HK-2 (cell line): ENCODE measurements at regions not wholly inside any gene's neighbourhood (a gene's known extent, or its start where the extent isn't known, plus 50 kb on each side); places are given as distances from the start of the nearest gene placed in this dataset.

Source experiments
- DNase-seq: peaks from one replicate; pipeline ENCODE4 v3.0.0-alpha.2; 2018; ENCODE audit not compliant: unreplicated experiment

DNA sequence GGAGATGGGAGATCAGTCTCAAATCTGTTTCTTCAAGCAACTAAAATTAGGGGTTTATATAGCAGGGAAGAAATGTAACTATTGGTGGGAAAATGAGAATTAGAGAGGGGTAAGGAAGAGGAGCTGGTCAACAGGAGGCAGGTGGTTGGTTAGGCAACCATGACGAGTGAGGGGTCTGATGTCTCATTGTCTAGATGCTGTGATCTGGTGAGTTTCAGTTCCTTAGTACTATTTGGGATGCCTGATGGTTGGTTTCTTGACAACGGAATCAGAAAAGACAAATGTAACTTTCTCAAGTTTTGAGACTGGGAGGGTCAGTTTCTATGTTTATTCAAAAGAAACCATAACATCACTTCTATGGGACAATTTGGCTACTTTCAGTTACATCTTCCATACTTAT is 415.3 kb upstream of the C16orf82 start:
- DNase-seq: no peak

DNA sequence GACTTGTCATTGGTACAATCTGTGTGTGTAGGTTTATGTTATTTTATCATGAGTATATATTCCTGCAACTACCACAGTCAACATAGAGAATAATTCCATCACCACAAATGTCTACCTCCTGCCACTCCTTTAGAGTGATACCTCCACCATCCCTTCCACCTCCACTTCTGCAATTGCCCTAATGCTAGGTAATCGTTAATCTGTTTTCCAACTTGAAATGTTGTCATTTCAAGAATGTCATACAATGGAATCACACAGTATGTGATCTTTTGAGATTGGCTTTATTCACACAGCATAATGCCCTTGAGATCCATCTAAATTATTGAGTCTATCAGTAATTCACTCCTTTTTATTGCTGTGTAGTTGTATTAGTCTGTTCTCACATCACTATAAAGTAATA is 414.8 kb upstream of the C16orf82 start:
- no peak for DNase-seq

DNA sequence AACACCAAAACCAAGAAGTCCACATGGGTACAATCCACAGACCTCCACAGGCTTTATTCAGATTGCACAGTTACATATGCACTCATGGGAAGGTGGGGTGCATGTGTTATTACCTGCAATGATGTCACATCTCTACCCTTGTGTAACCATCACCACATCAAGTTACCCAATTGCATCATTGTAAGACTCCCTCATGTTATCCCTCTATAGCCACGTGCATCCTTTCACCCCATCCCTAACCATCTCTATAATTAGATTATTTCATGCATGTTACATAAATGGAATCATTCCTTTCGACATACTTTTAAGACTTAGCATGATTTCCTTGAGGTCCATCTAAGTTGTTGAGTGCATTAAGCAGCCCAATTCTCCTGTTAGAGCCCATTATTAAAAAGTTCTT is 408.2 kb upstream of the C16orf82 start:
- DNase-seq: no peak

DNA sequence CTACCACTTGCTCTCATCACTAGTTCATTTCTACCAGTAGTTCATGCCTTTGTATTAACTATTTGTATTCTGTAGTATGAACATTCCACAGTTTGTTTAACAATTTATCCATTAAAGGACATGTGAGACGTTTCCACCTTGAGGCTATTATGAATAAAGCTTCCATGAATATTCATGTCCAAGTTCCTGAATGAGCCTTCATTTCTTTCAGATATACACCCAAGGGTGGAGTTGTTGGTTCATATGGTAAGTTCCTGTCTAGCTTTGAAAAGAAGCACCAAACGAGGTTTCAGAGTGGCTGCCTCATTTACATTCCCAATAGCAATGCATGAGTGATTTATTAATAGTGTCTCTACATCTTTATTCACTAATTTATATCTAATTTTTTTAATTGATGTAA is 407.8 kb upstream of the C16orf82 start:
- no peak for DNase-seq

DNA sequence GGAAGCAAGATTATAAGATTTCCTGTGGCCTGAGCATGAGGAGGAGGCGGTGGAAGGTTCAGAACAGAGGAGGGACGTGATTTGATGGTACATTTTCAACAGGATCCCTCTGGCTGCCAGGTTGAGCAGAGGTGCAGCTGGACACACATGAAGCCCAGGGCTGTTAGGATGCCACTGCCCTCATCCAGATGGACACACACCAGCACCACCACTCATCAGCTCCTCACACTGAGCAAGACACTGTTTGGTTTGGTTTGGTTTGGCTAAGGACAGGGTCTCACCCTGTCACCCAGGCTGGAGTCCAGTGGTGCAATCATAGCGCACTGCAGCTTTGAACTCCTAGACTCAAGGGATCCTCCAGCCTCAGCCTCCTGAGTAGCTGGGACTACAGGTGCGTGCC is 402.6 kb upstream of the C16orf82 start:
- no peak for DNase-seq

DNA sequence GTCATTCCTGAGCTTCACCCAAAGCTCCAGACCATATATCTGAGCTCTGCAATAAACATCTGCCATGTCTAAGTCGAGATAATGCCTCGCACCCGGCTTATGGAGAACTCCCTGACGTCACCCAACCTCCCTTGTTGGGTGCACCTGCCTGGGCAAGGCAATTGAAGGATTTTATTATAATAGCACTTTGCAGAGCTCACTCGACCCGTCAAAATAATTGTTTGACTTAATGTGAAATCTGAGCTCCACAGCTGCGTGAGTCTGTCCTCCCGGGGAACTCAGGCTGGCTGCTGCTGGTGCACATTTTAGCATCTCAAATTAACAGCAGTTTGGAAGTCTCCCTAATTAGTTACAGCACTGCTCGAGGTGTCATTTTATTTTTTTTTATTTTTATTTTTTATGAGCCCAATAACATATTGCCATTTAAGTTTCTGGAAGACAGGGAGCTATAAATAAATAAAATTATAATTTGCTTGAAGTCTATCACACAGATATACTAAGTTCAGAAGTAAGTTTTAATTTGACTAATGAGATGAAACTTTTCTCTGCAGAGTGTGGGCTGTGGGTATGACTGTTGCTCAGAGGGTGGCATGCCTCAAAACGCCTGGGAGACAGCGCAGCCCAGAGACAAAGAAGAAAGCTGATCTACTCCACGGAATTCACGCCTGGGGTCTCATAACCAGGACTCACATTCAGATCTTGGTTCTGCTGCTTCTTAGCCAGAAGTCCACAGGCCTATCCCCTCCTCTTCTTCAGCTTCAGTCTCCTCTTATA is 401.4 kb upstream of the C16orf82 start:
- DNase-seq: no peak

DNA sequence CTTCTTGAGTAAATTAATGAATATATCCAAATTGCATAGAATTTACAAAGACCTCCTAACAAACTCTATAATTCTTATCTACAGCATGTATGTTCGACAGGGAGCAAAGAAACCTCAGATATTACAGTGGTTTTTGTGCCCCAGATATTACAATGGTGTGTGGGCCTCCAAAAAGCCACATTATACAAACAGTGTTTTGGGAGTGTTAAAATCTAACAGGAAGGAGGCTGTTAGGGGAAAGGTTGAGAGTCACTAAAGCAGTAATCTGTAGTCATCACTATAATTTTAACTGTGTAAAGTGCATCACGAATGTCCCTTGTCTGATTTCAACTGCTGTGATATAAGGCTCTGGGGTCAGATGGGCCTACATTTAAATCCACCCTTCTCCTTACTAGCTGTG is 400.2 kb upstream of the C16orf82 start:
- no peak for DNase-seq

DNA sequence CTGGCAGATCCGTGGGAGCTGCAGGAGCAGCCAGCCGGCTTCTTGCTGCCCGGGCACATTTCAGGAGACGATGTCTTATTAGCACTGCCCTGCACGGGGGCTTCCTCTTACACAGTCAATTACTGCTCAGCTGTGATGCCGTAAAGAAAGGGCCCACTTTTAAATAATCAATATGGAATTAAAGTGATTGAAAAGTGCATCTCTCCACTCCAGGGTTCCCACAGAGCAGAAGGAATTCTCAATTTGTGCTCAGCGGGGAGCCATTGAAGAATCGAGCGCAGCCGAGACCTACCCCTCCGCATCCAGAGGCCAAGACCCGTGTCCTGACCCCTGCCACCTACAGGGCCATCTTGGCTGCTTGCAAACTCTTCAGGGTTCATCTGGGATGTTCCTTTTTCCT is 399.4 kb upstream of the C16orf82 start:
- DNase-seq: no peak

DNA sequence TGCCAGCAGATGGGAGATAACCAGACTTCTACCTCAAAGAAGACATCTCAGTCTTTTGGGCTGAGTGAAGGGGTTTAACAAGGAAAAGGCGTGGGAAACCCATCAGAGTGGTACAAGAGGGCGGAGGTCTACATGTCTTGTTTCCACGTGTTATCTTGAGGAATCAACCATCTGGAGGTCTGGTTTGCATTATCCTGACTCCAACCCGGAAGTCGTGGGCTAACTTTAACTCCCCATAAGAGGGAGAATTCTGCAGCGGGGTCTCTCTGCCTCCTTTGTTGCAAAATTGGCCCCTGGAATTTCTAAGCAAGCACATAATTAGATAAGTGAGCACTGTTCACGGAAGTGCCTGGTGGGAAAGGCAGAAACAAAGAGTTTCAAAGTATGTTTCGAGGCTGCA is 398.7 kb upstream of the C16orf82 start:
- no peak for DNase-seq

DNA sequence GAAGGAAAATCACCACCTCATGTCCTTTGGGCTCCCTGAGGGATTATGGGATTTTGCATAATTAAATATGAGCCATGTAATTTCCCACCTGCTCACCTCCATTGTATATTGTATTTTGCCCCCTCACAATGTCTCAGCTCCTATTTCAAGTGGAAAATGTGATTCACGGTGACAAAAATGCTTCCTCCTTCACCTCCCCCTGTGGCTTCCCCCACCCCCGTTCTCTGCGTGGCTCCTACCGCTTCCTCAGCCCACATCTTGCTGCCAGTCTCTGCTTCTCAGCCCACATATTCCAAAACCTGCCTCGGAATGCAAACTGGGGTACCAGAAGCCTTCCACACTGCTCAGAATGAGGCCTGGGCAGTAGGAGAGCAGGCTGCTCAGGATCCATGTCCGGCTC is 394.5 kb upstream of the C16orf82 start:
- no peak for DNase-seq

DNA sequence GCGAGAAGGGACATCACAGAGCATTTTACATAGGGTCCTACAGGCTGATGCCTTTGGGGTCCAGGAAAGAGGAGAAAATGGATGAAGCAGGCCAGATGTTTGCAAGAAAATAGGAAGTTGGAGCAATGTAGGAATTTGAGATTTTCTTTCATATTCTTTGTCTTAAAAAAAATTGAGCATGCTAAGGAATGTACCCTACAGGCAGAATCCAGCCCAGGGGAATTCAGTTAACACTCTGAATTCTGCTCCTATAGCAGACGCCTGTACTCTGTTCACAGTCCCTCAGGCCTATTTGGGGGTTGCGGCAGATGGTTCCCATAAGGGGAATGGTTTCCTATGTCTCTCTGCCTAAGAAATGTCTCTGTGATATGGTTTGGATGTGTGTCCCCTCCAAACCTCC is 393.7 kb upstream of the C16orf82 start:
- DNase-seq: no peak

DNA sequence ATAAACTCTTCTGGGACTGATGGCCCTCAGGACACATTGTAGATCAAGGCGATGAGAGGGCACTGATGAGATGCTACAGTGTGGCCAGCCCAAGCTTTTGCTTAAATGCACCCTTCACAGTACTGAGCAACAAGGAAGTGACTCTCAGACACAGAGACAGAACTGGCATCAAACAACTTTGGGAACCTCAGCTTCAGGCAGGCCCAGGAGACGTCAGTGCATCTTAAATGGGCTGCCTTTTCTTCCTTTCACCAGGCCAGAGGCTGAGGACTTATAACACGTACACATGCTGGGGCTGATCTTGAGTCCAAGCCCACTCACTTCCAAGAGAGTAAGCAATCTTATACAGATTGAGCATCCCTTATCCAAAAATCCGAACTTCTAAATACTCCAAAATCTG is 386.1 kb upstream of the C16orf82 start:
- DNase-seq: no peak

DNA sequence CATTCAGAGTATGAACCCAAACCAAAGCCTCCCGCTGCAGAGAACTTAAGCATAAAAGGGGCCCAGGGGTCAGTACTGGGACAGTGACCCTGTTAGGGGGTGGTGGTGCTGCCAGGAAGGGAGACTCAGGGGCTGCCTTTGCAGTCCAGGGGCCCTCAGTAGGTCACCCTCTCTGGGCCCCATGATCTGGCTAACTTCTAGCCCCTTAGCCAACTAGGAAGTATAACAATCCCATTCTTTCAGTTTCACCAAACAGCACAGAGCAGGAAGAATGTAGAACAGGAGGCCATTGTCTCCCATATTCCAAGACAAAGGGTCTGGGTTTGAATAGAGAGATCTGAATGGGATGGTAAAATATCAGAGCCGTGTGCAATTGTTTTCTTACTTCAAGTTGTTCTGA is 378.6 kb upstream of the C16orf82 start:
- no peak for DNase-seq

DNA sequence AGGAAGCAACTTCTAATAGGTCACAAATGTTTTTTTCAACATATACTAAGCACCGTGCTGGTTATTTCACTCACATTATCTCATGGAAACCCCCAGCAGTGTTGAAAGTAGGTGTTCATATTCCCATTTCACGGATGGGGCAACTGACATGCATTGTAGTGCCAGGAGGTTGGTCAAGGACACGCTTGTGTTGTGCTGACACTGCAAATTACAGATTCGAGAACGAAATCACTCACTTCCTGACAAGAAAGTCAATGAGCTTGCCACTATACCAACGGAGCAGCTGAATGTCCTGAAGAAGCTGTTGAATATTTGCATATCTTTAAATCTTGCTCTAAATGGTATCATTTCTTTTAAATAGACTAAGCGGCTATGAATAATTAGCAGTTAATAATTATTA is 378.0 kb upstream of the C16orf82 start:
- DNase-seq: no peak

DNA sequence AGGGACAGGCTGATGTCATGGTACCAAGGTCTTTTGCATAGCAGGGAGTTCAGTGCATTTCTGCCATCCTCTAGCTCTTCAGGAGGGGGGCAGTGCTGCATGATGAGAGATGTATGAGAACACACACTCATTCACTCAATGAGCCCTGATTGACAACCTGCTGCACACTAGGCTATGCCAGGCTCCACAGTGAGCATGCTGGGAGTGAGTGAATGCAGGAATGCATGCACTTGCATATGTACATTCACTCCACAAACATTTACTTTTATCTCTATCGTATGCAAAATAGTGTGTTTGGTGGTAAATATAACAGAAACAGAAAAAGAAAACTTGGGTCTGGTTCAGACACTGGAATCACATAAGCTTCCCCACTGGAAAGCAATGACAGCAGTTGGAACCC is 374.1 kb upstream of the C16orf82 start:
- DNase-seq: no peak

DNA sequence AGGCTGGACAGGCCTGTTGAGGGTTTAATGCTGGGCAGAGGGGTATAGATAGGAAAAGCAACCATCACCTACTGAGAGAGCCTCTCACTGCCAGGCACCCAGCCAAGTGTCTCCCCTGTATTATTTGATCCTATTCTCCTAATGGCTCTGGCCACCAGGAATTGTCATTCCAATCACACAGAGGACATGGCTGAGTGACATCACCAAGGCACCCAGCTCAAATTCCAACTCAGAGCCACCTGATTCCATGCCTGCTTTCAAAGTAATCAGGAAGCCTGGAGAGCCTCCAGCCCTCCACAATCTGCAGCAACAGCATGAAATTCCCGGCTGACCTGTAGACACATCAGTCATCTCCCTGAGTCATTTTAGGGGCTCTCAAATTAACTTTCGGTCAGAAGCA is 368.9 kb upstream of the C16orf82 start:
- no peak for DNase-seq

DNA sequence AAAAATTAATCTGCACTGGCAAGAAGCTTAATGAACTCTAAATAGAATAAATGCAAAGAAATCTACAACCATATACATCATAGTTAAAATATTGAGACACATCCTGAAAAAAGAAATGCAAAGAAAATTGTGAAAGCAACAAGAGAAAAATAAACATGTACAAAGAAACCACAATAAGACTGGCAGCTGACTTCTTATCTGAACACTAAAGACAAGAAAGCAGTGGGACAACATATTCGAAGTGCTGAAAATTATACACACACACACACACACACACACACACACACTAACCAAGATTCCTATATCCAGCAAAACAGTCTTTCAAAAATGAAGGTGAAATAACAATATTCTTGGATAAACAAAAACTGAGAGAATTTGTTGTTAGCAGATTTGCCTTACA is 366.5 kb upstream of the C16orf82 start:
- DNase-seq: no peak

DNA sequence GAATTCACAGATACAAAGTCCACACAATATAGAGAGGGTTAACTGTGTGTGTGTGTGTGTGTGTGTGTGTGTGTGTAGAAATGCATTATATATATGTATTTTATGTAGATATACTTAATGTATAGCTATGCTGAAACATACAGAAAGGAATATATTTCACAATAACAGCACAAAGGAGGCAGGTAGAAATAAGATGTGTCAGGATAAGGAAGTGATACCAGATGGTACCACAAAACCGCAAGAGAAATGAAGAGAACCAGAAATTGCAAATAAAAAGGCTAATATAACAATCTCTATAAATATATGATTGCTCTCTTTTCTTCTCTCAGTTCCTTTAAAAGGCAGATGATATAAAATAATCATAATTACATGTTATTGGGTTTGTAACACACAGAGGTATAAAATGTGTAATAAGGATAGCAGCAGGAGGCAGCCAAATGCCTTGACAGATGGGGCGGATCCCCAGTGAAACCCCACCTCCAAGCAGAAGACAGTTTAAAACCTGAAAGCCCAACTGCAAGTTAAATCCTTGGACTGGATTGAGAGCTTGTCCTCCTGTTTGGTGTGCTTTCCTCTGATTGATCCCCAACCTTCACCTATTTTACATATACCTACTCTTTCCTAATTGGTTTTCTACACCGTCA is 365.4 kb upstream of the C16orf82 start:
- DNase-seq: no peak

DNA sequence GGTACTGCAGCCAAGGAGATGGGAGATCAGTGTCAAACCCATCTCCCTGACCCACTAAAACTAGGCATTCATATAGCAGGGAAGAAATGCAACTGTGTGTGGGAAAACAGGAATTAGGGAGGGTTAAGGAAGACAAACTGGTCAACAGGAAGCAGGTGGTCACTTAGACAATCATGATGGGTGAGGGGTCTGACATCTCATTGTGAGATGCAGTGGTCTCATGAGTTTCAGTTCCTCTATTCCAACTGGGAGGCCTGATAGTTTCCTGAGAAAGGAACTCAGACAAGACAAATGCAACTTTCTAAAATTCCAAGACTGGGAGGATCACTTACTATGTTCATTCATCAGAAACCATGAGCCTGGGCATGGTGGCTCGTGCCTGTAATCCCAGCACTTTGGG is 361.4 kb upstream of the C16orf82 start:
- no peak for DNase-seq

DNA sequence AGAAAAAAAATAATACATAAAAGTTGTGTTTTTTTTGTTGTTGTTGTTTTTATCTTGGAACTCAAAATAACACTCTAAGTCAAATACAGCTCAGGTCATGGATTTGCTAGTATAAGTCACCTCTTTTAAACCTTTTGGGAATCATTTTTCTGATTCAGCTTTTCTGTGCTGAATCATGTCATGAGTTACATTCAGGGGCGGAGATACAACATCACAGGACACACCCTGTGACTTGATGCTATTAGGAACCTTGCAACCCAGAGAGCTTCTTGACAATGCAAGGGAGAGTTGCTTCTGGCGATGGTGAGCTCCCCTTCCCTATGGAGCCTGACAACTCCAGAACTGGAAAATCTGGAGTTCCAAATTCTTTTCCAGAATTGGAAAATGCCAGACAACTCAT is 358.3 kb upstream of the C16orf82 start:
- DNase-seq: no peak

DNA sequence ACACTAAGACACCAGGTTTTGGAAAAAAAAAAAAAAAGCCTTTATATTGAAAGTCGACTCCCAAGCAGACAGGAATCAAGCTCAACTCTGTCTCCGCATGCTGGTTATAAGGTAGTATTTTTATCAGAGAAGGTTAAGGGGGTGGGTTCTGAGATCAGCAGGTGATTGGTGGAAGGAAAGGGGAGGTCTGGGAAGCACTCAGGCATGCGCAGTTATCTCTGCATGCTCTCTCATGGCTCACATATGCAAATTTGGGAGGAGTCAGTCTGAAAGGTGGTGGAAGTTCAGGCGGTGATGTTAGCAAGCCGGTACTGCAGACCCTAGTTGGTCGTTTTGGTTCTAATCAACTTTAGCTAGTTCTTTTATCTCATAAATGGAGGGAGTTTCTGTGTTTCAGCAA is 357.6 kb upstream of the C16orf82 start:
- no peak for DNase-seq

DNA sequence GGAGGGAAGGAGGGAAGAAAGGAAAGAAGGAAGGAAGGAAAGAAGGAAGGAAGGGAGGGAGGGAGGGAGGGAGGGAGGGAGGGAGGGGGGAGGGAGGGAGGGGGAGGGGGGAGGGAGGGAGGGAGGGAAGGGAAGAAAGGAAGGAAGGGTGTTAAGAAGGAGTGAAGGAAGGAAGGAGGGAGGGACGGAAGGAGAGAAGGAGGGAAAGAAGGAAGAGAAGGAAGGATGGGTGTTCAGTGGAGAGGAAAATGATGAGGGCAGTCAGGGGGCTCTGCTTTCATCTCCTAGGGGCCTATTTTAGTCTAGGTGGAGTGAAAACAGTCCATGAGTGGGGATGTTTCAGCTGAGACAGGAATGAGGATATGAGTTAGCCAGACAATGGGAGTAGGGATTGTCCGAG is 357.0 kb upstream of the C16orf82 start:
- no peak for DNase-seq

DNA sequence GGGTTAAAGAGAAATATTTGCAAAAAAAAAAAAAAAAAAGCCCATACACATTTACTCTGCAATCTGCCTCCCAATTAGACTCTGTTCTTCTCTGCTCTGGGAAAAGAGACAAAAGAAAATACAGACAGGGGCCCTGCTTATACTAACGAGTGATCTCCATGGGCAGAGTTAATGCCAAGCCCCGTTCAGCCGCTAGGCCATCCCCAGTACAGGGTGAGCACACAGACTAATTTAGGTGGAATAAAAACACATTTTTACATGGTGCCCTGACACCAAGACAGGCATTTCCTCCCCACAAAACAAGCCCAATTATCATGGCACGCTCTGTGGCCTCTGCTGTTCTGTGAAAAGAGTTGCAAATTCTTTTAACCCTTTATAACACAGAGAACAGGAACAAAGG is 356.3 kb upstream of the C16orf82 start:
- no peak for DNase-seq

DNA sequence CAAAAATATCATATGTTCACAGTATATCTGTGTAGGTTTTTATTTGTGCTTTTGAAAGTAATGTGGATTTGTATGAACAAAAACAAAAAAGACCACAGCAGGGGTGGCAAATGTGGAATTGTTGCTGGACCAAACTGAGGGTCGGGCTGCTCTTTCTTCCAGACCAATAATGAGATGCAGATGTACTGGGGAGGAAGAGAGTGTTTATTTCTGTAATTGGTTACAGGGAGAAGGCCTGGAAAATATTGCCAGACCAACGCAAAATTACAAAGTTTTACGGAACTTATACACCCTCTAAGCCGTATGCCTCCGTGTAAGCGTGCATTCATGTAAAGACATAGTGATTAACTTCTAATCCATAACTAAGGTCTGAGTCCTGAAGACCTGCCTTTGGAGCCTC is 353.9 kb upstream of the C16orf82 start:
- no peak for DNase-seq
